ENCODE measurements at regions not wholly inside any gene's neighbourhood (a gene's known extent, or its start where the extent isn't known, plus 50 kb on each side); places are given as distances from the start of the nearest gene placed in this dataset.

DNA sequence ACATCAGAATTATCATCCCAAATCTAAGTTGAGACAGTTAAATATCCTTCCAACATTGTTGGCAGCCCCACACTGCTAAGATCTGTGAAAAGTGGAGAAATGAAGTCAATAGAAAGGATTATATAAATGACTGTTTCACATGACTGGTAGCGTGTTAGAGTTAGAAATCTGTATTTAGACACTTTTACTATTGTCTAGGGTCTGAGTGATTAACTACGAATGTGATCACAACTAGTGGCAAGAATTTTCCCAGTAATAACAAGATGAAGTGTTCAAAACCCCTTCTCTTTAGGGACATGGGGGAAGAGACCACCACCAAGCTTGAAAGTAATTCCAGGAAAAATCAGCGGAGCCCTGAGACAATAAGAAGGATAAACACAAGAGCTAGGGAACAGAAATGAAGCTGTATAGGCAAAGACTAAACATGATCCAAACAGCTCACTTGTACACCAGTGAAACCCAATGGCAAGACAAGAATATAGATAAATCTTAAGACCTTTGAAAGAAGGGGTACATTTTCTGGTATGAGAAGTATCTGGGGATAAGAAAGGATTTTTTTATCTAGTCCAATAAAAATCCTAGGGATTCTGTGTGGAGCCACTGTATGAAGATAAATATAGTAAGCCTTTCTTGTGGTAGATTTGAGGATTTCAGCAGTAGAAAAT is 646.6 kb upstream of the USP24 start:
- no peak overlapping the region for H3K4ac ChIP-seq (ENCODE audit: low read depth, low read length)
- WGBS (ENCODE audit: extremely low coverage, insufficient read length, low lambda C conversion rate) = no CpG with 5 or more reads among the region's 3 CpGs

More for the DNA sequence above, 646.6 kb upstream of the USP24 start:
- Histone ChIP-seq H2BK20ac (ENCODE audit: low read depth, low read length, poor library complexity, severe bottlenecking) (no peak overlapping the region), H4K5ac (ENCODE audit: insufficient read length, low read depth, low read length) (no peak overlapping the region), H2BK15ac (ENCODE audit: low read depth, low read length) (no peak overlapping the region), H3T11ph (ENCODE audit: low read length) (no peak overlapping the region), H3K9me3 (ENCODE audit: control insufficient read depth, low read depth, low read length) (no peaks in the 10 kb centered on the region), H3K23me2 (ENCODE audit: insufficient read length, low read depth, low read length, poor library complexity, severe bottlenecking) (no peaks in the 10 kb centered on the region), H3K23ac (ENCODE audit: insufficient read length, low read depth, low read length) (no peak overlapping the region), H3K79me1 (ENCODE audit: insufficient read depth, low read depth, low read length, poor library complexity, severe bottlenecking) (no peaks in the 10 kb centered on the region), H3K9ac (ENCODE audit: extremely low read depth, insufficient read length, low read length) (no peak overlapping the region), H3K27ac (ENCODE audit: insufficient read length, low read depth, low read length) (no peak overlapping the region), H2BK12ac (ENCODE audit: insufficient read length, low read depth, low read length) (no peak overlapping the region), H2BK120ac (ENCODE audit: low read depth, low read length, poor library complexity, severe bottlenecking) (no peak overlapping the region), H2AK5ac (ENCODE audit: insufficient read length, low read length) (no peak overlapping the region), H3K79me2 (ENCODE audit: insufficient read depth, low read length) (no peaks in the 10 kb centered on the region), H2AFZ (ENCODE audit: low read length) (no peak overlapping the region), H2BK5ac (ENCODE audit: insufficient read length, low read length) (no peak overlapping the region), H3K18ac (ENCODE audit: insufficient read length, low read depth, low read length) (no peak overlapping the region), H3K4me1 (ENCODE audit: insufficient read depth, low read length) (no peaks in the 10 kb centered on the region), H3K56ac (ENCODE audit: insufficient read length, low read depth, low read length) (no peak overlapping the region), H3K4me2 (ENCODE audit: insufficient read depth, insufficient read length, low read length) (no peak overlapping the region), H4K8ac (replicated peaks; ENCODE audit: insufficient read length, low read depth, low read length) (no peak overlapping the region), H4K20me1 (ENCODE audit: control insufficient read depth, insufficient read depth, insufficient read length) (no peaks in the 10 kb centered on the region), H3K27me3 (ENCODE audit: insufficient read depth, low read length) (no peaks in the 10 kb centered on the region), H3K14ac (ENCODE audit: insufficient read depth, low read length) (no peak overlapping the region), H4K91ac (ENCODE audit: insufficient read length, low read depth, low read length) (no peak overlapping the region)
- no peaks in the 10 kb centered on the region; a peak in 1 of 5 replicates for H3K9me3 Mint-ChIP-seq
- no peak overlapping the region for H3K4me3 Mint-ChIP-seq
- H3K27ac Mint-ChIP-seq = no peak overlapping the region
- H3K36me3 Mint-ChIP-seq (ENCODE audit: insufficient read depth in 1 of 3, low read depth in 3 of 3) = no peaks in the 10 kb centered on the region
- H3K27me3 Mint-ChIP-seq (ENCODE audit: low read depth) = no peaks in the 10 kb centered on the region
- H3K4me1 Mint-ChIP-seq = peaks cover 6 to 7% of the 10 kb centered on the region in 2 experiments
- DNase-seq = no peak
- TF ChIP-seq, protein P1, sequence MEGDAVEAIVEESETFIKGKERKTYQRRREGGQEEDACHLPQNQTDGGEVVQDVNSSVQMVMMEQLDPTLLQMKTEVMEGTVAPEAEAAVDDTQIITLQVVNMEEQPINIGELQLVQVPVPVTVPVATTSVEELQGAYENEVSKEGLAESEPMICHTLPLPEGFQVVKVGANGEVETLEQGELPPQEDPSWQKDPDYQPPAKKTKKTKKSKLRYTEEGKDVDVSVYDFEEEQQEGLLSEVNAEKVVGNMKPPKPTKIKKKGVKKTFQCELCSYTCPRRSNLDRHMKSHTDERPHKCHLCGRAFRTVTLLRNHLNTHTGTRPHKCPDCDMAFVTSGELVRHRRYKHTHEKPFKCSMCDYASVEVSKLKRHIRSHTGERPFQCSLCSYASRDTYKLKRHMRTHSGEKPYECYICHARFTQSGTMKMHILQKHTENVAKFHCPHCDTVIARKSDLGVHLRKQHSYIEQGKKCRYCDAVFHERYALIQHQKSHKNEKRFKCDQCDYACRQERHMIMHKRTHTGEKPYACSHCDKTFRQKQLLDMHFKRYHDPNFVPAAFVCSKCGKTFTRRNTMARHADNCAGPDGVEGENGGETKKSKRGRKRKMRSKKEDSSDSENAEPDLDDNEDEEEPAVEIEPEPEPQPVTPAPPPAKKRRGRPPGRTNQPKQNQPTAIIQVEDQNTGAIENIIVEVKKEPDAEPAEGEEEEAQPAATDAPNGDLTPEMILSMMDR (conservative IDR thresholded peaks at IDR 0.05) = no peak

Data from H9 (cell line).